Heart left ventricle (tissue), 16 donors: ENCODE measurements at regions not wholly inside any gene's neighbourhood (a gene's known extent, or its start where the extent isn't known, plus 50 kb on each side); places are given as distances from the start of the nearest gene placed in this dataset.

Experiments used
- ATAC-seq, 4 donors: fragments of 200-7000 bp; cut with Tn5 transposase; one replicate each; pipeline ENCODE4 v1.9.1; 2020 to 2022; ENCODE audit warnings: moderate library complexity in 4 of 4, mild to moderate bottlenecking in 3 of 4, moderate number of reproducible peaks in 1 of 4
- DNase-seq, 5 donors: peaks; one replicate each; pipeline ENCODE4 v3.0.0-alpha.2; 2020
- H3K27ac ChIP-seq, 12 donors: fragments of 200-600 bp; sonication (generic) in 4 of 12; one replicate each; pipeline versions ENCODE4 v1.5.0 to v1.8.0; 2016 to 2022; ENCODE audit warnings: mild to moderate bottlenecking in 2 of 12
- H3K27me3 ChIP-seq, 9 donors: fragments of 200-600 bp; sonication (generic) in 2 of 9; one replicate each; pipeline versions ENCODE4 v1.5.1 to v1.8.0; 2016 to 2022; ENCODE audit warnings: mild to moderate bottlenecking in 3 of 9
- H3K36me3 ChIP-seq, 9 donors: fragments of 200-600 bp; sonication (generic) in 2 of 9; one replicate each; pipeline versions ENCODE4 v1.5.0 to v1.8.0; 2018 to 2022; ENCODE audit warnings: mild to moderate bottlenecking in 2 of 9
- H3K4me1 ChIP-seq, 12 donors: fragments of 200-600 bp; sonication (generic) in 4 of 12; one replicate each; pipeline versions ENCODE4 v1.5.0 to v1.8.0; 2016 to 2022; ENCODE audit warnings: mild to moderate bottlenecking in 3 of 12
- H3K4me3 ChIP-seq, 12 donors: fragments of 200-600 bp; sonication (generic) in 4 of 12; one replicate each; pipeline versions ENCODE4 v1.5.0 to v1.8.0; 2017 to 2022; ENCODE audit warnings: mild to moderate bottlenecking in 9 of 12, moderate library complexity in 4 of 12
- H3K9me3 ChIP-seq, 12 donors: fragments of 200-600 bp; sonication (generic) in 4 of 12; one replicate each; pipeline versions ENCODE4 v1.5.0 to v1.8.0; 2016 to 2022; ENCODE audit warnings: mild to moderate bottlenecking in 1 of 12
- CTCF ChIP-seq, 12 donors: fragments of 200-600 bp; sonication (generic) in 4 of 12; IDR thresholded peaks; one replicate each; pipeline versions ENCODE4 v1.5.0 to v1.8.0; 2018 to 2022; ENCODE audit warnings: antibody characterized with exemption in 12 of 12, mild to moderate bottlenecking in 5 of 12
- POLR2A ChIP-seq, 2 donors: fragments of 450-650 bp; IDR thresholded peaks; one replicate each; pipeline ENCODE4 v1.6.1; 2017; ENCODE audit warnings: antibody characterized with exemption in 2 of 2, mild to moderate bottlenecking in 2 of 2, moderate library complexity in 2 of 2
- WGBS, 4 donors: extraction: QIAGEN DNeasy Blood & Tissue Kit in 2 of 4; methylation state at CpG; one replicate each; pipeline versions ENCODE4 v1.1.5 to v1.1.7; 2013 to 2018; 5-methylcytosine and 5-hydroxymethylcytosine counted together
- intact Hi-C, 10 donors: fragments of 100-400 bp; cut with DNase I; formaldehyde crosslinking; loops; one replicate each; pipeline versions ENCODE4 v1.11.1 to v1.14.2; 2022
- donor health status: ischemic (EF 13 %, LVEDD 7.1; RV severe dilation, severe dysfunction).
- donor health status: healthy with polysubstance abuse.
- donor health status: DM: no; HTN: yes; CAD: no.
- donor health status: DM: no; HTN: no; CAD: no.
- donor health status: ischemic (EF 25% LVEDD 6.9; RV normal size, moderate dysfunction).
- donor health status: ischemic (EF 25% LVEDD 5.7; RV mildly dilated, moderate dysfunction).
- donor health status: healthy.
- donor health status: DM: yes; HTN: yes; CAD: no.
- donor health status: ischemic (EF 35%, LVEDD 5.7; RV mildly dilated, moderate dysfunction).
- donor health status: nonischemic (EF 11% LVEDD 7.7; RV severe dilation, severe dysfunction).
- donor health status: DM: yes; HTN: yes; CAD: no.
- donor health status: PGD.
- donor health status: ischemic (EF 29% LVEDD 5.4; RV normal size, mild dysfunction).
- donor health status: nonischemic (EF 23%, LVEDD 6.1; RV moderate dilation, normal function).

- intact Hi-C loops: no loop called here
- H3K4me3 ChIP-seq: no peak overlapping the region
- no peaks in the 10 kb centered on the region for H3K4me1 ChIP-seq
- ATAC-seq (no peak), DNase-seq (no peak)
- H3K27ac ChIP-seq: no peak overlapping the region
- TF ChIP-seq CTCF (IDR thresholded peaks at IDR 0.05): no peak
- no peak for TF ChIP-seq POLR2A (IDR thresholded peaks at IDR 0.05)
- peaks cover 0 to 2% (median 0%) of the 10 kb centered on the region in 9 donors for H3K27me3 ChIP-seq
- WGBS, 4 donors: 27 to 47% (median 35%) methylated on average over 1 of the region's 1 CpG
- H3K9me3 ChIP-seq: no peaks in the 10 kb centered on the region
- no peaks in the 10 kb centered on the region for H3K36me3 ChIP-seq
These were observed 184.7 kb downstream of the PLPP4 start for GRCh38 chr10:120641695-120642094.

GRCh38 chr10:120643351-120643750, 186.3 kb downstream of the PLPP4 start:
- Histone ChIP-seq H3K4me1 (no peaks in the 10 kb centered on the region), H3K9me3 (no peaks in the 10 kb centered on the region), H3K36me3 (no peaks in the 10 kb centered on the region), H3K27me3 (peaks cover 0 to 7% (median 0%) of the 10 kb centered on the region in 9 donors), H3K27ac (no peak overlapping the region), H3K4me3 (no peak overlapping the region)
- no peak for ATAC-seq
- intact Hi-C loops: no loop called here
- TF ChIP-seq POLR2A (IDR thresholded peaks at IDR 0.05): no peak
- no peak for TF ChIP-seq CTCF (IDR thresholded peaks at IDR 0.05)
- 68 to 85% (median 76%) methylated on average over 2 of the region's 2 CpGs for WGBS, 4 donors
- no peak for DNase-seq

- Histone ChIP-seq H3K4me1 (no peaks in the 10 kb centered on the region), H3K36me3 (no peaks in the 10 kb centered on the region), H3K9me3 (no peaks in the 10 kb centered on the region), H3K4me3 (no peak overlapping the region), H3K27ac (no peak overlapping the region), H3K27me3 (peaks cover 0 to 7% (median 0%) of the 10 kb centered on the region in 9 donors)
- TF ChIP-seq CTCF (IDR thresholded peaks at IDR 0.05): no peak
- no peak for TF ChIP-seq POLR2A (IDR thresholded peaks at IDR 0.05)
- 11 to 33% (median 26%) methylated on average over 1 of the region's 1 CpG for WGBS, 4 donors
- ATAC-seq (no peak), DNase-seq (no peak)
- intact Hi-C loops: no loop called here
These were observed 187.8 kb downstream of the PLPP4 start for GRCh38 chr10:120644556-120645410.

- ATAC-seq (no peak), DNase-seq (no peak)
- intact Hi-C loops: no loop called here
- no peaks in the 10 kb centered on the region for H3K4me1 ChIP-seq
- H3K4me3 ChIP-seq: no peak overlapping the region
- H3K9me3 ChIP-seq: no peaks in the 10 kb centered on the region
- 72 to 74% (median 73%) methylated on average over 6 of the region's 6 CpGs for WGBS, 4 donors
- TF ChIP-seq CTCF (IDR thresholded peaks at IDR 0.05): no peak
- no peak for TF ChIP-seq POLR2A (IDR thresholded peaks at IDR 0.05)
- no peaks in the 10 kb centered on the region for H3K36me3 ChIP-seq
- H3K27me3 ChIP-seq: peaks cover 0 to 7% (median 0%) of the 10 kb centered on the region in 9 donors
- no peak overlapping the region for H3K27ac ChIP-seq
These were observed 189.2 kb downstream of the PLPP4 start for GRCh38 chr10:120646159-120646732.
